Activated T-cell treated with anti-CD3 and anti-CD28 coated beads for 1 hour (primary cell): ENCODE measurements at regions not wholly inside any gene's neighbourhood (a gene's known extent, or its start where the extent isn't known, plus 50 kb on each side); places are given as distances from the start of the nearest gene placed in this dataset.

ENCODE experiments used
- DNase-seq: peaks from one replicate; pipeline ENCODE4 v3.0.0-alpha.2; 2020; ENCODE audit warnings: low read depth

- no peak for DNase-seq
These were observed 70.6 kb upstream of the DST start for GRCh38 chr6:56713254-56713672.

GRCh38 chr6:56710967-56711366 is 68.3 kb upstream of the DST start:
- DNase-seq: no peak

- DNase-seq: no peak
These were observed 67.0 kb upstream of the DST start for GRCh38 chr6:56709650-56710049.

- DNase-seq: no peak
These were observed 66.3 kb upstream of the DST start for GRCh38 chr6:56708810-56709597.

- no peak for DNase-seq
These were observed 64.5 kb upstream of the DST start for GRCh38 chr6:56706981-56707726.

- no peak for DNase-seq
These were observed 56.5 kb upstream of the DST start for GRCh38 chr6:56699066-56699654.

GRCh38 chr6:56695702-56696101 is 53.0 kb upstream of the DST start:
- DNase-seq: no peak

- no peak for DNase-seq
These were observed 51.3 kb upstream of the DST start for GRCh38 chr6:56694002-56694401.

- DNase-seq: no peak
These were observed 50.5 kb upstream of the DST start for GRCh38 chr6:56693246-56693607.

- no peak for DNase-seq
These were observed 50.0 kb upstream of the DST start for GRCh38 chr6:56692523-56693245.
